Hepatocyte (in vitro differentiated cells): ENCODE measurements at regions not wholly inside any gene's neighbourhood (a gene's known extent, or its start where the extent isn't known, plus 50 kb on each side); places are given as distances from the start of the nearest gene placed in this dataset.

ENCODE experiments used
- DNase-seq: peaks from one replicate; pipeline ENCODE4 v3.0.0-alpha.2; 2016; ENCODE audit warnings: low spot score
- H2AFZ ChIP-seq: fragments of 200-600 bp; sonication (generic); 2 replicates; pipeline ENCODE4 v1.6.0; 2016; ENCODE audit warnings: antibody characterized with exemption, mild to moderate bottlenecking
- H3K27ac ChIP-seq: fragments of 200-600 bp; sonication (generic); 2 replicates; pipeline ENCODE4 v1.5.1; 2016; ENCODE audit warnings: mild to moderate bottlenecking
- H3K27me3 ChIP-seq: fragments of 200-600 bp; sonication (generic); 2 replicates; pipeline ENCODE4 v1.6.1; 2016
- H3K36me3 ChIP-seq: fragments of 200-600 bp; sonication (generic); replicated peaks from 2 replicates; pipeline ENCODE4 v1.5.1; 2016; ENCODE audit warnings: low read depth; ENCODE audit not compliant: insufficient read depth
- H3K4me1 ChIP-seq: fragments of 200-600 bp; sonication (generic); 2 replicates; pipeline ENCODE4 v1.5.1; 2016; ENCODE audit warnings: mild to moderate bottlenecking, moderate library complexity; ENCODE audit not compliant: insufficient read depth
- H3K4me2 ChIP-seq: fragments of 200-600 bp; sonication (generic); 2 replicates; pipeline ENCODE4 v1.6.0; 2016
- H3K4me3 ChIP-seq: fragments of 200-600 bp; sonication (generic); 2 replicates; pipeline ENCODE4 v1.5.1; 2016; ENCODE audit warnings: mild to moderate bottlenecking
- H3K79me2 ChIP-seq: fragments of 200-600 bp; sonication (generic); 2 replicates; pipeline ENCODE4 v1.6.0; 2017; ENCODE audit warnings: mild to moderate bottlenecking
- H3K9me2 ChIP-seq: fragments of 200-600 bp; sonication (generic); replicated peaks from 2 replicates; pipeline ENCODE4 v1.6.0; 2017; ENCODE audit warnings: mild to moderate bottlenecking; ENCODE audit not compliant: insufficient read depth
- H3K9me3 ChIP-seq: fragments of 200-600 bp; sonication (generic); 2 replicates; pipeline ENCODE4 v1.5.1; 2016; ENCODE audit warnings: low read depth, mild to moderate bottlenecking
- H4K20me1 ChIP-seq: fragments of 200-600 bp; sonication (generic); 2 replicates; pipeline ENCODE4 v1.6.0; 2016; ENCODE audit warnings: mild to moderate bottlenecking; ENCODE audit not compliant: insufficient read depth, poor library complexity, severe bottlenecking
- CTCF ChIP-seq: fragments of 200-600 bp; sonication (generic); IDR thresholded peaks from 2 replicates; pipeline ENCODE4 v1.5.1; 2016; ENCODE audit warnings: antibody characterized with exemption, mild to moderate bottlenecking; ENCODE audit not compliant: poor library complexity
- EZH2 ChIP-seq: fragments of 200-600 bp; sonication (generic); IDR thresholded peaks from 2 replicates; pipeline ENCODE4 v1.6.1; 2016; ENCODE audit warnings: antibody characterized with exemption, mild to moderate bottlenecking, borderline replicate concordance
- EZH2phosphoT487 ChIP-seq: fragments of 200-600 bp; sonication (generic); IDR thresholded peaks from one replicate; pipeline ENCODE4 v1.6.1; 2018; ENCODE audit warnings: antibody characterized with exemption, mild to moderate bottlenecking, low read depth, moderate library complexity; ENCODE audit not compliant: unreplicated experiment, severe bottlenecking
- WGBS: methylation state at CpG from one replicate; pipeline ENCODE4 v1.1.6; 2016; ENCODE audit warnings: low lambda C conversion rate; ENCODE audit errors: missing lambda C conversion rate; 5-methylcytosine and 5-hydroxymethylcytosine counted together

GRCh38 chr2:46825939-46826568 lies 89.6 kb downstream of the MCFD2 start:
- no peaks in the 10 kb centered on the region for H3K9me2 ChIP-seq
- no peak for DNase-seq
- H2AFZ ChIP-seq, result no peak overlapping the region
- no peaks in the 10 kb centered on the region for H4K20me1 ChIP-seq
- no peak overlapping the region for H3K4me2 ChIP-seq
- H3K27me3 ChIP-seq, result no peaks in the 10 kb centered on the region
- 88% methylated on average over 11 of the region's 11 CpGs for WGBS
- H3K27ac ChIP-seq, result no peak overlapping the region
- H3K36me3 ChIP-seq, result no peaks in the 10 kb centered on the region
- TF ChIP-seq EZH2 (no peak), EZH2phosphoT487 (no peak), CTCF (no peak)
- no peaks in the 10 kb centered on the region for H3K9me3 ChIP-seq
- no peak overlapping the region for H3K4me3 ChIP-seq
- H3K79me2 ChIP-seq, result no peaks in the 10 kb centered on the region
- H3K4me1 ChIP-seq, result no peaks in the 10 kb centered on the region

GRCh38 chr2:46825231-46825938 lies 90.2 kb downstream of the MCFD2 start:
- Histone ChIP-seq H3K4me2 (no peak overlapping the region), H2AFZ (no peak overlapping the region), H3K27ac (no peak overlapping the region), H3K27me3 (no peaks in the 10 kb centered on the region), H4K20me1 (no peaks in the 10 kb centered on the region), H3K4me1 (no peaks in the 10 kb centered on the region), H3K9me3 (no peaks in the 10 kb centered on the region), H3K4me3 (no peak overlapping the region), H3K9me2 (no peaks in the 10 kb centered on the region), H3K79me2 (no peaks in the 10 kb centered on the region), H3K36me3 (no peaks in the 10 kb centered on the region)
- DNase-seq, result no peak
- 89% methylated on average over 15 of the region's 15 CpGs for WGBS
- no peak for TF ChIP-seq EZH2phosphoT487
- no peak for TF ChIP-seq CTCF
- no peak for TF ChIP-seq EZH2

GRCh38 chr2:46824611-46825010 lies 91.0 kb downstream of the MCFD2 start:
- no peak for DNase-seq
- TF ChIP-seq EZH2, result no peak
- TF ChIP-seq CTCF, result no peak
- no peak for TF ChIP-seq EZH2phosphoT487
- Histone ChIP-seq H3K4me3 (no peak overlapping the region), H3K9me2 (no peaks in the 10 kb centered on the region), H4K20me1 (no peaks in the 10 kb centered on the region), H3K79me2 (no peaks in the 10 kb centered on the region), H2AFZ (no peak overlapping the region), H3K27ac (no peak overlapping the region), H3K36me3 (no peaks in the 10 kb centered on the region), H3K4me1 (no peaks in the 10 kb centered on the region), H3K9me3 (no peaks in the 10 kb centered on the region), H3K4me2 (no peak overlapping the region), H3K27me3 (no peaks in the 10 kb centered on the region)
- WGBS, result 97% methylated on average over 3 of the region's 3 CpGs
